Astrocyte (in vitro differentiated cells and primary cell): ENCODE measurements at regions not wholly inside any gene's neighbourhood (a gene's known extent, or its start where the extent isn't known, plus 50 kb on each side); places are given as distances from the start of the nearest gene placed in this dataset.

ENCODE experiments used
- DNase-seq: peaks from one replicate; pipeline ENCODE4 v3.0.0-alpha.2; 2010; ENCODE audit warnings: low read depth
- FAIRE-seq: peaks from 2 replicates; lab custom pipeline; 2011; peaks lifted over from hg19 to GRCh38; lab: Jason Lieb, UNC
- H2AFZ ChIP-seq: 2 replicates; pipeline ENCODE4 v1.6.0; 2012; ENCODE audit warnings: low read depth, low read length, inconsistent platforms
- H3K27ac ChIP-seq: 2 replicates; pipeline ENCODE4 v1.5.1; 2011; ENCODE audit warnings: low read depth, low read length, inconsistent platforms
- H3K27me3 ChIP-seq: 2 replicates; pipeline ENCODE4 v1.6.0; 2011; ENCODE audit warnings: low read length, inconsistent platforms; ENCODE audit not compliant: insufficient read depth
- H3K36me3 ChIP-seq: 2 replicates; pipeline ENCODE4 v1.5.1; 2011; ENCODE audit warnings: low read length, inconsistent platforms; ENCODE audit not compliant: insufficient read depth
- H3K4me1 ChIP-seq: 2 replicates; pipeline ENCODE4 v1.5.1; 2011; ENCODE audit warnings: low read length, inconsistent platforms; ENCODE audit not compliant: insufficient read depth
- H3K4me2 ChIP-seq: 2 replicates; pipeline ENCODE4 v1.6.0; 2012; ENCODE audit warnings: low read length, inconsistent platforms
- H3K4me3 ChIP-seq: 2 replicates; pipeline ENCODE4 v1.5.1; 2011; ENCODE audit warnings: low read depth, mild to moderate bottlenecking, low read length, inconsistent platforms; ENCODE audit not compliant: insufficient read depth
- H3K79me2 ChIP-seq: 2 replicates; pipeline ENCODE4 v1.6.0; 2012; ENCODE audit warnings: mild to moderate bottlenecking, low read length, inconsistent platforms; ENCODE audit not compliant: insufficient read depth
- H3K9ac ChIP-seq: 2 replicates; pipeline ENCODE4 v1.6.0; 2012; ENCODE audit warnings: mild to moderate bottlenecking, low read length, inconsistent platforms
- H3K9me3 ChIP-seq: 2 replicates; pipeline ENCODE4 v1.5.1; 2012; ENCODE audit warnings: low read depth, mild to moderate bottlenecking, low read length, inconsistent platforms; ENCODE audit not compliant: insufficient read depth
- H4K20me1 ChIP-seq: 2 replicates; pipeline ENCODE4 v1.6.0; 2012; ENCODE audit warnings: low read length, inconsistent platforms; ENCODE audit not compliant: insufficient read depth
- H3K27ac Mint-ChIP-seq: one replicate; pipeline ENCODE4 v1.8.0; 2021; ENCODE audit warnings: mild to moderate bottlenecking, mixed read lengths; ENCODE audit not compliant: unreplicated experiment
- H3K27me3 Mint-ChIP-seq: one replicate; pipeline ENCODE4 v1.8.0; 2021; ENCODE audit warnings: low read depth, mixed read lengths; ENCODE audit not compliant: unreplicated experiment
- H3K36me3 Mint-ChIP-seq: one replicate; pipeline ENCODE4 v1.8.0; 2021; ENCODE audit warnings: low read depth, mixed read lengths; ENCODE audit not compliant: unreplicated experiment
- H3K4me1 Mint-ChIP-seq: one replicate; pipeline ENCODE4 v1.8.0; 2021; ENCODE audit warnings: low read depth, mixed read lengths; ENCODE audit not compliant: unreplicated experiment
- H3K4me3 Mint-ChIP-seq: one replicate; pipeline ENCODE4 v1.8.0; 2021; ENCODE audit warnings: mild to moderate bottlenecking, moderate library complexity, mixed read lengths; ENCODE audit not compliant: unreplicated experiment
- H3K9me3 Mint-ChIP-seq: one replicate; pipeline ENCODE4 v1.8.0; 2021; ENCODE audit warnings: mild to moderate bottlenecking, mixed read lengths; ENCODE audit not compliant: unreplicated experiment
- EZH2 ChIP-seq: IDR thresholded peaks from 2 replicates; pipeline ENCODE4 v1.6.1; 2012; ENCODE audit warnings: mild to moderate bottlenecking, low read length, inconsistent platforms; ENCODE audit not compliant: insufficient read depth
- TF ChIP-seq, protein P1 (sequence below): IDR thresholded peaks from 2 replicates; pipeline ENCODE4 v1.5.1; 2011; ENCODE audit warnings: low read depth, mild to moderate bottlenecking, inconsistent platforms, low read length, moderate library complexity; ENCODE audit not compliant: insufficient read depth

DNA sequence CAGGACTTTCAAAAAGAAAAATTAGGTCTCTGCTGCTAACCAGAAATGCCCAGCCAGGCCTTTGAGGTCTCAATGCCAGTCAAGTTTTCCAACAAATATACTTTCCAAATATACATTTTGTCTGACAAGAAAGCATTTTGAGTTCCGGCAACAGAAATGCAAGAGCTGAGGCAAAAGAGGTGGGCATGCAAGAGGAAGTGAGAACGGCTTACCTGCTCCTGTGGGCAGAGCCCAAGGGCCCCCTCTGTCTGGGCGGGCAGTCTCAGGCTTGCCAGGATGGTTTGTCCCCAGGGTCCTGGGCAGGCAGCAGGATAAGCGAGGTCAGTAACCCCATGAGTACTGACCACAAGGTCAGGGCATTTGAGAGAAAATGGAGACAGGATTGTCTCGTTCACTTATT is 136.1 kb upstream of the TOPAZ1 start:
- H3K4me3 Mint-ChIP-seq: no peak overlapping the region
- Histone ChIP-seq H3K9ac (no peak overlapping the region), H3K4me2 (no peak overlapping the region), H3K4me1 (peaks cover 10% of the 10 kb centered on the region), H3K27ac (no peak overlapping the region), H3K27me3 (no peaks in the 10 kb centered on the region), H2AFZ (no peak overlapping the region), H3K36me3 (no peaks in the 10 kb centered on the region), H4K20me1 (no peaks in the 10 kb centered on the region), H3K9me3 (no peaks in the 10 kb centered on the region), H3K79me2 (no peaks in the 10 kb centered on the region), H3K4me3 (no peak overlapping the region)
- H3K9me3 Mint-ChIP-seq: no peaks in the 10 kb centered on the region
- peaks cover 14% of the 10 kb centered on the region for H3K36me3 Mint-ChIP-seq
- DNase-seq: no peak
- H3K27ac Mint-ChIP-seq: peak overlapping the region; percentile 58
- TF ChIP-seq EZH2: no peak
- TF ChIP-seq, protein P1, sequence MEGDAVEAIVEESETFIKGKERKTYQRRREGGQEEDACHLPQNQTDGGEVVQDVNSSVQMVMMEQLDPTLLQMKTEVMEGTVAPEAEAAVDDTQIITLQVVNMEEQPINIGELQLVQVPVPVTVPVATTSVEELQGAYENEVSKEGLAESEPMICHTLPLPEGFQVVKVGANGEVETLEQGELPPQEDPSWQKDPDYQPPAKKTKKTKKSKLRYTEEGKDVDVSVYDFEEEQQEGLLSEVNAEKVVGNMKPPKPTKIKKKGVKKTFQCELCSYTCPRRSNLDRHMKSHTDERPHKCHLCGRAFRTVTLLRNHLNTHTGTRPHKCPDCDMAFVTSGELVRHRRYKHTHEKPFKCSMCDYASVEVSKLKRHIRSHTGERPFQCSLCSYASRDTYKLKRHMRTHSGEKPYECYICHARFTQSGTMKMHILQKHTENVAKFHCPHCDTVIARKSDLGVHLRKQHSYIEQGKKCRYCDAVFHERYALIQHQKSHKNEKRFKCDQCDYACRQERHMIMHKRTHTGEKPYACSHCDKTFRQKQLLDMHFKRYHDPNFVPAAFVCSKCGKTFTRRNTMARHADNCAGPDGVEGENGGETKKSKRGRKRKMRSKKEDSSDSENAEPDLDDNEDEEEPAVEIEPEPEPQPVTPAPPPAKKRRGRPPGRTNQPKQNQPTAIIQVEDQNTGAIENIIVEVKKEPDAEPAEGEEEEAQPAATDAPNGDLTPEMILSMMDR: no peak
- H3K4me1 Mint-ChIP-seq: peaks cover 37% of the 10 kb centered on the region
- FAIRE-seq: no peak
- H3K27me3 Mint-ChIP-seq: no peaks in the 10 kb centered on the region

GRCh38 chr3:44106756-44107155 is 134.9 kb upstream of the TOPAZ1 start:
- H3K36me3 ChIP-seq: no peaks in the 10 kb centered on the region
- no peaks in the 10 kb centered on the region for H3K27me3 Mint-ChIP-seq
- H3K9ac ChIP-seq: no peak overlapping the region
- no peaks in the 10 kb centered on the region for H3K9me3 ChIP-seq
- no peak overlapping the region for H2AFZ ChIP-seq
- no peak overlapping the region for H3K27ac Mint-ChIP-seq
- FAIRE-seq: no peak
- peaks cover 10% of the 10 kb centered on the region for H3K4me1 ChIP-seq
- DNase-seq: no peak
- no peaks in the 10 kb centered on the region for H3K79me2 ChIP-seq
- no peaks in the 10 kb centered on the region for H4K20me1 ChIP-seq
- peaks cover 42% of the 10 kb centered on the region for H3K4me1 Mint-ChIP-seq
- H3K4me3 ChIP-seq: no peak overlapping the region
- no peaks in the 10 kb centered on the region for H3K27me3 ChIP-seq
- peaks cover 3% of the 10 kb centered on the region for H3K9me3 Mint-ChIP-seq
- no peak for TF ChIP-seq EZH2
- H3K27ac ChIP-seq: no peak overlapping the region
- peaks cover 18% of the 10 kb centered on the region for H3K36me3 Mint-ChIP-seq
- no peak overlapping the region for H3K4me2 ChIP-seq
- H3K4me3 Mint-ChIP-seq: no peak overlapping the region

- no peaks in the 10 kb centered on the region for H3K79me2 ChIP-seq
- no peak overlapping the region for H3K27ac ChIP-seq
- DNase-seq: no peak
- H3K9ac ChIP-seq: no peak overlapping the region
- no peaks in the 10 kb centered on the region for H4K20me1 ChIP-seq
- Mint-ChIP-seq H3K27me3 (no peaks in the 10 kb centered on the region), H3K9me3 (peaks cover 3% of the 10 kb centered on the region), H3K4me3 (no peak overlapping the region), H3K27ac (no peak overlapping the region), H3K36me3 (peaks cover 21% of the 10 kb centered on the region), H3K4me1 (peaks cover 44% of the 10 kb centered on the region)
- H2AFZ ChIP-seq: no peak overlapping the region
- peaks cover 10% of the 10 kb centered on the region for H3K4me1 ChIP-seq
- no peaks in the 10 kb centered on the region for H3K27me3 ChIP-seq
- H3K4me2 ChIP-seq: no peak overlapping the region
- no peak for FAIRE-seq
- no peak overlapping the region for H3K4me3 ChIP-seq
- no peaks in the 10 kb centered on the region for H3K9me3 ChIP-seq
- TF ChIP-seq, protein P1: no peak
- TF ChIP-seq EZH2: no peak
- no peaks in the 10 kb centered on the region for H3K36me3 ChIP-seq
These were observed 133.2 kb upstream of the TOPAZ1 start for GRCh38 chr3:44108481-44108880.
